ENCODE measurements at regions not wholly inside any gene's neighbourhood (a gene's known extent, or its start where the extent isn't known, plus 50 kb on each side); places are given as distances from the start of the nearest gene placed in this dataset.

- no CpG with 5 or more reads among the region's 1 CpG for WGBS (ENCODE audit: extremely low coverage, insufficient read length, low lambda C conversion rate)
- no peaks in the 10 kb centered on the region for H3K9me3 ChIP-seq (ENCODE audit: control insufficient read depth, low read depth, low read length)
- no peaks in the 10 kb centered on the region for H3K79me1 ChIP-seq (ENCODE audit: insufficient read depth, low read depth, low read length, poor library complexity, severe bottlenecking)
- no peaks in the 10 kb centered on the region for H3K27me3 ChIP-seq (ENCODE audit: insufficient read depth, low read length)
- H3K4ac ChIP-seq (ENCODE audit: low read depth, low read length) = no peak overlapping the region
- H3K18ac ChIP-seq (ENCODE audit: insufficient read length, low read depth, low read length) = no peak overlapping the region
- no peak overlapping the region for H3K9ac ChIP-seq (ENCODE audit: extremely low read depth, insufficient read length, low read length)
- H2BK120ac ChIP-seq (ENCODE audit: low read depth, low read length, poor library complexity, severe bottlenecking) = no peak overlapping the region
- H4K20me1 ChIP-seq (ENCODE audit: control insufficient read depth, insufficient read depth, insufficient read length) = no peaks in the 10 kb centered on the region
- H3K9me3 Mint-ChIP-seq = peaks cover 16 to 18% of the 10 kb centered on the region in 2 experiments
- no peaks in the 10 kb centered on the region for H3K27me3 Mint-ChIP-seq (ENCODE audit: low read depth)
- no peaks in the 10 kb centered on the region for H3K4me1 ChIP-seq (ENCODE audit: insufficient read depth, low read length)
- H4K8ac ChIP-seq (replicated peaks; ENCODE audit: insufficient read length, low read depth, low read length) = no peak overlapping the region
- H4K5ac ChIP-seq (ENCODE audit: insufficient read length, low read depth, low read length) = no peak overlapping the region
- H3K36me3 Mint-ChIP-seq (ENCODE audit: insufficient read depth in 1 of 3, low read depth in 3 of 3) = peaks cover 8 to 12% (median 12%) of the 10 kb centered on the region in 3 experiments
- H3K23ac ChIP-seq (ENCODE audit: insufficient read length, low read depth, low read length) = no peak overlapping the region
- H2BK20ac ChIP-seq (ENCODE audit: low read depth, low read length, poor library complexity, severe bottlenecking) = no peak overlapping the region
- no peak overlapping the region for H3K4me2 ChIP-seq (ENCODE audit: insufficient read depth, insufficient read length, low read length)
- no peak overlapping the region for H4K91ac ChIP-seq (ENCODE audit: insufficient read length, low read depth, low read length)
- peaks cover under 1 to 4% of the 10 kb centered on the region in 2 experiments; a peak in 3 of 4 replicates for H3K4me1 Mint-ChIP-seq
- no peak overlapping the region for H2BK15ac ChIP-seq (ENCODE audit: low read depth, low read length)
- H3K27ac Mint-ChIP-seq = no peak overlapping the region
- no peak overlapping the region for H3K14ac ChIP-seq (ENCODE audit: insufficient read depth, low read length)
- H2BK5ac ChIP-seq (ENCODE audit: insufficient read length, low read length) = no peak overlapping the region
- H3T11ph ChIP-seq (ENCODE audit: low read length) = no peak overlapping the region
- TF ChIP-seq CTCF (conservative IDR thresholded peaks at IDR 0.05) = no peak
- H3K4me3 Mint-ChIP-seq = no peak overlapping the region
- no peak overlapping the region for H3K27ac ChIP-seq (ENCODE audit: insufficient read length, low read depth, low read length)
- H2AK5ac ChIP-seq (ENCODE audit: insufficient read length, low read length) = no peak overlapping the region
- no peak overlapping the region for H2AFZ ChIP-seq (ENCODE audit: low read length)
- no peak overlapping the region for H3K56ac ChIP-seq (ENCODE audit: insufficient read length, low read depth, low read length)
- H3K79me2 ChIP-seq (ENCODE audit: insufficient read depth, low read length) = no peaks in the 10 kb centered on the region
- H2BK12ac ChIP-seq (ENCODE audit: insufficient read length, low read depth, low read length) = no peak overlapping the region
- no peak for DNase-seq
- no peaks in the 10 kb centered on the region for H3K23me2 ChIP-seq (ENCODE audit: insufficient read length, low read depth, low read length, poor library complexity, severe bottlenecking)
Measured at GRCh38 chr2:6454286-6454990, 411.3 kb downstream of the CMPK2 start.

All from H9 (cell line).